ENCODE measurements at regions not wholly inside any gene's neighbourhood (a gene's known extent, or its start where the extent isn't known, plus 50 kb on each side); places are given as distances from the start of the nearest gene placed in this dataset.
A peak's percentile ranks its signal among the peaks of the same experiment; 100 is the strongest.
"Not testable (repeated sequence)": the region's sequence is repeated elsewhere in the genome, so short reads cannot be mapped to it uniquely, and the experiment has no call there.

- Histone ChIP-seq H3K27me3 (ENCODE audit: control insufficient read depth in 3 of 3, insufficient read depth in 3 of 3, low read length in 3 of 3) (no peaks in the 10 kb centered on the region), H3K4me3 (ENCODE audit: low read depth in 1 of 3, low read length in 3 of 3) (no peak overlapping the region), H3K4me1 (ENCODE audit: control insufficient read depth in 3 of 3, insufficient read depth in 2 of 3, low read depth in 1 of 3, low read length in 2 of 3) (no peaks in the 10 kb centered on the region), H3K36me3 (ENCODE audit: control insufficient read depth in 3 of 3, insufficient read depth in 2 of 3, low read depth in 1 of 3, low read length in 3 of 3) (no peaks in the 10 kb centered on the region), H3K9me3 (ENCODE audit: control insufficient read depth in 2 of 2, insufficient read depth in 1 of 2, low read depth in 1 of 2, low read length in 1 of 2) (peaks cover 0 to 27% of the 10 kb centered on the region in 2 donors), H3K27ac (ENCODE audit: low read depth in 1 of 3, low read length in 2 of 3) (no peak overlapping the region)
- FAIRE-seq (no peak), DNase-seq (no peak)
- WGBS, 3 donors, result 87 to 91% (median 90%) methylated on average over 4 of the region's 4 CpGs
Measured at GRCh38 chr13:108070491-108070890, 144.8 kb downstream of the LIG4 start.

DNA sequence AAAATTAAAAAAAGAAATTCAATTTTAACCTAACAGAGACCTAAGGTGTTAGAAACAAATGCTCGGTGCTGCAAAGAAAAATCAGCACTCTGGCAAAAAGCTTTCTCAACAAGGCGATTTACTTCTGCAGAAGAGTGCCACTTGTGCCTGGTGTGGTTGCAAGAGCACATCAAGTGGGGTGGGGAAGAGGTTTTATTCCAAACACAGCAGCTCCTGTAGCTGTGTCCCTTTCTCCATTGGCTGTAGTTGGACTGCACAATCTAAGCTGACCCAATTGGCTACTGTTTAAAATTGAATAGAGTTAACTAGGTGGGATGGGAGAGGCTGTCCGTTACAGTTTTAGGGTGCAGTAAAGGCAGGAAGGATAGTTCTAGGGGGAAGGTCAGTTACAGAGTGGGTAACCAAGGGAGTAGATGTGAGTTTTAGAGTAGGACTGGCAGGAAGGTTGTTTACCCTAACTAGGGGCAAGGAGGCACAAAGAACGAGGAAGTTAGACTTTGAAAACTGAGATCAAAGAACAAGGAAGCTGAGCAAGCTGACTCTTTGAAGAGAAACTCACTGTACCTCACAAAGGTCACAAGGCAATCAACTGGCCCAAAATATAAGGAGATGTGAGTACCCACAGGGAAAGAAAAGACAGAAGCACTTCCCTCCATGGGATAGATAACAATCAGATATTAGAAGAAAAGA lies 145.7 kb downstream of the LIG4 start:
- Histone ChIP-seq H3K4me3 (ENCODE audit: low read depth in 1 of 3, low read length in 3 of 3) (no peak overlapping the region), H3K9me3 (ENCODE audit: control insufficient read depth in 2 of 2, insufficient read depth in 1 of 2, low read depth in 1 of 2, low read length in 1 of 2) (peaks cover 0 to 27% of the 10 kb centered on the region in 2 donors), H3K36me3 (ENCODE audit: control insufficient read depth in 3 of 3, insufficient read depth in 2 of 3, low read depth in 1 of 3, low read length in 3 of 3) (no peaks in the 10 kb centered on the region), H3K4me1 (ENCODE audit: control insufficient read depth in 3 of 3, insufficient read depth in 2 of 3, low read depth in 1 of 3, low read length in 2 of 3) (no peaks in the 10 kb centered on the region), H3K27ac (ENCODE audit: low read depth in 1 of 3, low read length in 2 of 3) (peak overlapping the region in 1 of 3 donors; percentile 12), H3K27me3 (ENCODE audit: control insufficient read depth in 3 of 3, insufficient read depth in 3 of 3, low read length in 3 of 3) (no peaks in the 10 kb centered on the region)
- FAIRE-seq (no peak), DNase-seq (peak; percentile 6 to 46)
- WGBS, 3 donors, result 45 to 64% (median 61%) methylated on average over 4 of the region's 4 CpGs

DNA sequence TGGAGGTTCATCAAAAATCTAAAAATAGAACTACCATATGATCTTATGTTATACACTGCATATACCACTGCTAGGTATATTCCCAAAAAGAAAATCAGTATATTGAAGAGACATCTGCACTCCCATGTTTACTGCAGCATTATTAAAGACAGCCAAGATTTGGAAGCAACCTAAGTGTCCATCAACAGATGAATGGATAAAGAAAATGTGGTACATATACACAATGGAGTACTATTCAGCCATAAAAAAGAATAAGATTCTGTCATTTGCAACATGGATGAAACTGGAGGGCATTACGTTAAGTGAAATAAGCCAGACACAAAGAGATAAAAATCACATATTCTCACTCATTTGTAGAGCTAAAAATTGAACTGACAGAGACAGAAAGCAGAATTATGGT lies 151.0 kb downstream of the LIG4 start:
- not testable (repeated sequence) for H3K4me3 ChIP-seq (ENCODE audit: low read depth in 1 of 3, low read length in 3 of 3); FAIRE-seq; DNase-seq; H3K4me1 ChIP-seq (ENCODE audit: control insufficient read depth in 3 of 3, insufficient read depth in 2 of 3, low read depth in 1 of 3, low read length in 2 of 3); H3K27ac ChIP-seq (ENCODE audit: low read depth in 1 of 3, low read length in 2 of 3); H3K36me3 ChIP-seq (ENCODE audit: control insufficient read depth in 3 of 3, insufficient read depth in 2 of 3, low read depth in 1 of 3, low read length in 3 of 3); H3K27me3 ChIP-seq (ENCODE audit: control insufficient read depth in 3 of 3, insufficient read depth in 3 of 3, low read length in 3 of 3)
- H3K9me3 ChIP-seq (ENCODE audit: control insufficient read depth in 2 of 2, insufficient read depth in 1 of 2, low read depth in 1 of 2, low read length in 1 of 2), result peaks cover 0 to 21% of the 10 kb centered on the region in 2 donors
- 61 to 67% (median 67%) methylated on average over 1 of the region's 1 CpG for WGBS, 3 donors

- no peak overlapping the region for H3K4me3 ChIP-seq (ENCODE audit: low read depth in 1 of 3, low read length in 3 of 3)
- H3K9me3 ChIP-seq (ENCODE audit: control insufficient read depth in 2 of 2, insufficient read depth in 1 of 2, low read depth in 1 of 2, low read length in 1 of 2), result peaks cover 0 to 7% of the 10 kb centered on the region in 2 donors
- DNase-seq (no peak), FAIRE-seq (no peak)
- WGBS, 3 donors, result 78 to 89% (median 86%) methylated on average over 6 of the region's 6 CpGs
- no peaks in the 10 kb centered on the region for H3K27me3 ChIP-seq (ENCODE audit: control insufficient read depth in 3 of 3, insufficient read depth in 3 of 3, low read length in 3 of 3)
- H3K4me1 ChIP-seq (ENCODE audit: control insufficient read depth in 3 of 3, insufficient read depth in 2 of 3, low read depth in 1 of 3, low read length in 2 of 3), result no peaks in the 10 kb centered on the region
- H3K27ac ChIP-seq (ENCODE audit: low read depth in 1 of 3, low read length in 2 of 3), result no peak overlapping the region
- H3K36me3 ChIP-seq (ENCODE audit: control insufficient read depth in 3 of 3, insufficient read depth in 2 of 3, low read depth in 1 of 3, low read length in 3 of 3), result no peaks in the 10 kb centered on the region
Measured at GRCh38 chr13:108060111-108060510, 155.2 kb downstream of the LIG4 start.

DNA sequence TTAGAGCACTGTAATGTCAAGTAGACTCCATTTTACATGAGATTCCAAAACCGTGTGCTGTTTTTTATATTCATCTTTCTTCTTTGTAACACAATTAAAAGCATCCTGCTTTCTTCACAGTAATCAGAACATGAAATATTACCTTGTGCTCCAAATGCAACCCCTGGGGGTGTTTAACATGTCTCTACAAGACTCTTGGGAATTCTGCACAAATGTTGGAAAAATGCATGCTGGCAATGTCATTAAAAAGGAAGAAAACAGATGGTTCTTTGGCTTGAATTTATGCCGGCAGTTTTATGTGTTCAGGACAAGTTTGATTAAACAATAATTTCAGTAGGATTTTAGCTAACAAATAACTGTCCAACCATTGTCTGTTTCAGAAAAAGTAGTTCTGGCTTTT lies 159.1 kb downstream of the LIG4 start:
- H3K36me3 ChIP-seq (ENCODE audit: control insufficient read depth in 3 of 3, insufficient read depth in 2 of 3, low read depth in 1 of 3, low read length in 3 of 3), result no peaks in the 10 kb centered on the region
- H3K27ac ChIP-seq (ENCODE audit: low read depth in 1 of 3, low read length in 2 of 3), result no peak overlapping the region
- H3K4me3 ChIP-seq (ENCODE audit: low read depth in 1 of 3, low read length in 3 of 3), result no peak overlapping the region
- H3K27me3 ChIP-seq (ENCODE audit: control insufficient read depth in 3 of 3, insufficient read depth in 3 of 3, low read length in 3 of 3), result no peaks in the 10 kb centered on the region
- no peaks in the 10 kb centered on the region for H3K4me1 ChIP-seq (ENCODE audit: control insufficient read depth in 3 of 3, insufficient read depth in 2 of 3, low read depth in 1 of 3, low read length in 2 of 3)
- 58 to 86% (median 77%) methylated on average over 2 of the region's 2 CpGs for WGBS, 3 donors
- H3K9me3 ChIP-seq (ENCODE audit: control insufficient read depth in 2 of 2, insufficient read depth in 1 of 2, low read depth in 1 of 2, low read length in 1 of 2), result peaks cover 0 to 4% of the 10 kb centered on the region in 2 donors
- DNase-seq (no peak), FAIRE-seq (no peak)

DNA sequence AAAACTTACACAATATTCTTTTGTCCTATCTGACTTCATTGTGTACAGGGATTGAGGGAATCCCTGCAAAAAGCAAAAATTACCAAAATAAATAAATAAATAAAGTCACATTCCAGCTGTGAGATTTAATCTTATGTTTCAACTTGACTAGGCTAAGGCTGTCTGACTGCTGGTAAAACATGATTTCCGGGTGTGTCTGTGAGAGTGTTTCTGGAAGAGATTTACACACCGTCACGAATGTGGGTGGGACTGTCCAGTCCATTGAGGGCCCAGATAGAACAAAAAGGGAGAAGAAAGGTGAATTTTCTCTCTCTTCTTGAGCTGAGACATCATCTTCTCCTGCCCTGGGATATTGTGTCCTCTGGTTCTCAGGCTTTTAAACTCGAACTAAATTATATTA lies 166.1 kb downstream of the LIG4 start:
- no peaks in the 10 kb centered on the region for H3K27me3 ChIP-seq (ENCODE audit: control insufficient read depth in 3 of 3, insufficient read depth in 3 of 3, low read length in 3 of 3)
- WGBS, 3 donors, result 35 to 57% (median 54%) methylated on average over 4 of the region's 4 CpGs
- DNase-seq (no peak), FAIRE-seq (no peak)
- no peak overlapping the region for H3K27ac ChIP-seq (ENCODE audit: low read depth in 1 of 3, low read length in 2 of 3)
- H3K4me1 ChIP-seq (ENCODE audit: control insufficient read depth in 3 of 3, insufficient read depth in 2 of 3, low read depth in 1 of 3, low read length in 2 of 3), result no peaks in the 10 kb centered on the region
- H3K9me3 ChIP-seq (ENCODE audit: control insufficient read depth in 2 of 2, insufficient read depth in 1 of 2, low read depth in 1 of 2, low read length in 1 of 2), result no peaks in the 10 kb centered on the region
- no peaks in the 10 kb centered on the region for H3K36me3 ChIP-seq (ENCODE audit: control insufficient read depth in 3 of 3, insufficient read depth in 2 of 3, low read depth in 1 of 3, low read length in 3 of 3)
- no peak overlapping the region for H3K4me3 ChIP-seq (ENCODE audit: low read depth in 1 of 3, low read length in 3 of 3)

DNA sequence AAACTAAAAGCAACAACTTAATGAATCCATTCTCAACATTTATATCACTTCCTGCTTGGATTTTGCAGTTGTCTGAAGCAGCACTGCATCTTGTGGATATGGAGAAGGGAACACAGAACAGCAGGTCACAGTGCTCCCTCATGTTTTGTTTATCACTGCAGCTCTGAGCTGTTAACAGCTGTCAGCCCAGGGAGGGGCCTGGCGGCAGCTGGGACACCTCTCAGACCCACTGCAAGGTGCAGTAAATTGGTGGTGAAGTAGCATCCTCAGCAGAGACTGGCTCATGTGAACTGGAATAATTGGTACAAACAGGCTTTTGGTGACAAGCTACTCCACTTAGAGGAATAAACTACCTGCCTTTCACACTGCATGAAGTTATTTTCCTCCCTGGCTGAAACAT lies 170.4 kb downstream of the LIG4 start:
- no peak for FAIRE-seq
- H3K4me1 ChIP-seq (ENCODE audit: control insufficient read depth in 3 of 3, insufficient read depth in 2 of 3, low read depth in 1 of 3, low read length in 2 of 3), result peaks cover 0 to 8% (median 0%) of the 10 kb centered on the region in 3 donors
- no peaks in the 10 kb centered on the region for H3K36me3 ChIP-seq (ENCODE audit: control insufficient read depth in 3 of 3, insufficient read depth in 2 of 3, low read depth in 1 of 3, low read length in 3 of 3)
- H3K27ac ChIP-seq (ENCODE audit: low read depth in 1 of 3, low read length in 2 of 3), result no peak overlapping the region
- no peaks in the 10 kb centered on the region for H3K27me3 ChIP-seq (ENCODE audit: control insufficient read depth in 3 of 3, insufficient read depth in 3 of 3, low read length in 3 of 3)
- whole genome bisulfite sequencing, 3 donors, result 7 to 28% (median 18%) methylated on average over 1 of the region's 1 CpG
- H3K4me3 ChIP-seq (ENCODE audit: low read depth in 1 of 3, low read length in 3 of 3), result no peak overlapping the region
- peak in 1 of 2 donors; percentile 15 for DNase-seq
- H3K9me3 ChIP-seq (ENCODE audit: control insufficient read depth in 2 of 2, insufficient read depth in 1 of 2, low read depth in 1 of 2, low read length in 1 of 2), result peaks cover 0 to 12% of the 10 kb centered on the region in 2 donors

GRCh38 chr13:108042866-108043265 lies 172.5 kb downstream of the LIG4 start:
- not testable (repeated sequence) for H3K36me3 ChIP-seq (ENCODE audit: control insufficient read depth in 3 of 3, insufficient read depth in 2 of 3, low read depth in 1 of 3, low read length in 3 of 3); H3K4me1 ChIP-seq (ENCODE audit: control insufficient read depth in 3 of 3, insufficient read depth in 2 of 3, low read depth in 1 of 3, low read length in 2 of 3); H3K27me3 ChIP-seq (ENCODE audit: control insufficient read depth in 3 of 3, insufficient read depth in 3 of 3, low read length in 3 of 3); FAIRE-seq; H3K4me3 ChIP-seq (ENCODE audit: low read depth in 1 of 3, low read length in 3 of 3)
- peak; percentile 53 to 73 for DNase-seq
- H3K9me3 ChIP-seq (ENCODE audit: control insufficient read depth in 2 of 2, insufficient read depth in 1 of 2, low read depth in 1 of 2, low read length in 1 of 2), result peaks cover 0 to 22% of the 10 kb centered on the region in 2 donors
- H3K27ac ChIP-seq (ENCODE audit: low read depth in 1 of 3, low read length in 2 of 3), result peak overlapping the region in 1 of 3 donors; percentile 58
- 15 to 47% (median 30%) methylated on average over 6 of the region's 6 CpGs for WGBS, 3 donors

DNA sequence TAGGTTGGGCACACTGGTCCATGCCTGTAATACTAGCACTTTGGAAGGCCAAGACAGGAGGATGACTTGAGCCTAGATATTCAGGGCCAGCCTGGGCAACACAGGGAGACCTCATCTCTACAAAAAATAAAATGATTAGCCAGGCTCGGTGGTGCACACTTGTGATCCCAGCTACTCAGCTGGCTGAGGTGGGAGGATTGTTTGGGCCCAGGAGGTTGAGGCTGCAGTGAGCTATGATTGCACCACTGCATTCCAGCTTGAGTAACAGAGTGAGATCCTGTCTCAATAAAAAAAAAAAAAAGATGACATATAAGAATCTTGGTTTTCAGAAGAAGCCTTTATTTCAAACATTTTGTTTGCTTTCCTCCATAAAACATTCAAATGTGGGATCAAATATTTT lies 178.0 kb downstream of the LIG4 start:
- WGBS, 3 donors, result 67 to 87% (median 73%) methylated on average over 1 of the region's 1 CpG
- no peaks in the 10 kb centered on the region for H3K27me3 ChIP-seq (ENCODE audit: control insufficient read depth in 3 of 3, insufficient read depth in 3 of 3, low read length in 3 of 3)
- H3K4me1 ChIP-seq (ENCODE audit: control insufficient read depth in 3 of 3, insufficient read depth in 2 of 3, low read depth in 1 of 3, low read length in 2 of 3), result peaks cover 0 to 18% (median 0%) of the 10 kb centered on the region in 3 donors
- H3K4me3 ChIP-seq (ENCODE audit: low read depth in 1 of 3, low read length in 3 of 3), result no peak overlapping the region
- H3K27ac ChIP-seq (ENCODE audit: low read depth in 1 of 3, low read length in 2 of 3), result no peak overlapping the region
- no peak for DNase-seq
- FAIRE-seq, result no peak
- H3K9me3 ChIP-seq (ENCODE audit: control insufficient read depth in 2 of 2, insufficient read depth in 1 of 2, low read depth in 1 of 2, low read length in 1 of 2), result peaks cover 0 to 19% of the 10 kb centered on the region in 2 donors
- no peaks in the 10 kb centered on the region for H3K36me3 ChIP-seq (ENCODE audit: control insufficient read depth in 3 of 3, insufficient read depth in 2 of 3, low read depth in 1 of 3, low read length in 3 of 3)
